ENCODE measurements at regions not wholly inside any gene's neighbourhood (a gene's known extent, or its start where the extent isn't known, plus 50 kb on each side); places are given as distances from the start of the nearest gene placed in this dataset.

GRCh38 chr15:91776104-91776503 lies 77.4 kb upstream of the SLCO3A1 start:
- 66% methylated on average over 4 of the region's 4 CpGs for WGBS
- no peak for TF ChIP-seq CTCF (IDR thresholded peaks at IDR 0.05)
- no peak overlapping the region for H3K4me3 ChIP-seq
- intact Hi-C loops (cut with DNase I) = no loop called here
- no peaks in the 10 kb centered on the region for H3K36me3 ChIP-seq
- H3K9me3 ChIP-seq = no peaks in the 10 kb centered on the region
- H3K27ac ChIP-seq = no peak overlapping the region
- H3K4me1 ChIP-seq (replicated peaks) = no peaks in the 10 kb centered on the region
- H3K27me3 ChIP-seq (replicated peaks; ENCODE audit: insufficient read depth) = no peaks in the 10 kb centered on the region
- no peak for DNase-seq (ENCODE audit: low spot score)

DNA sequence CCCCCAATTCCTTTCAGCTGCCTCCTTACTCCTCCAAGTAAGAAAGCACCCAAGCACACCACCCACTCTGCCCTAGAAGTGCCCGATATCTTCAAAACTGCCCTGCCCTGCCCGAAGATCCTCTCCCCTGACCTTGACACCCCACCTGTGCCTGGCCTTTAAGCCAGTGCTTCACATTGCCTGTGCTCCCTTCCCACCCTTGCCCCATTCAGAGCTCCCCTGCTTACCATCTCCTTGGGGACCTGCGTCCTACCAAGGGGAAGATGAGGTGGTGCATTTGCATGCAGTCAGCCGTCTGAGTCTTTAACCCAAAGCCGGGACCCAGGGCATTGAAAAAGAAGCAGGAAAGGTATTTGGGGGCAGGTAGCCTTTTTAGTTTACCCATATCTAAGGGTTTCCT lies 73.5 kb upstream of the SLCO3A1 start:
- Histone ChIP-seq H3K27me3 (replicated peaks; ENCODE audit: insufficient read depth) (no peaks in the 10 kb centered on the region), H3K4me1 (replicated peaks) (no peaks in the 10 kb centered on the region), H3K4me3 (no peak overlapping the region), H3K27ac (no peak overlapping the region), H3K9me3 (no peaks in the 10 kb centered on the region), H3K36me3 (no peaks in the 10 kb centered on the region)
- TF ChIP-seq POLR2A (IDR thresholded peaks at IDR 0.05) = no peak
- no peak for TF ChIP-seq CTCF (IDR thresholded peaks at IDR 0.05)
- TF ChIP-seq POLR2AphosphoS5 (IDR thresholded peaks at IDR 0.05) = no peak
- WGBS = 79% methylated on average over 5 of the region's 5 CpGs
- no peak for DNase-seq (ENCODE audit: low spot score)
- intact Hi-C loops (cut with DNase I) = no loop called here

DNA sequence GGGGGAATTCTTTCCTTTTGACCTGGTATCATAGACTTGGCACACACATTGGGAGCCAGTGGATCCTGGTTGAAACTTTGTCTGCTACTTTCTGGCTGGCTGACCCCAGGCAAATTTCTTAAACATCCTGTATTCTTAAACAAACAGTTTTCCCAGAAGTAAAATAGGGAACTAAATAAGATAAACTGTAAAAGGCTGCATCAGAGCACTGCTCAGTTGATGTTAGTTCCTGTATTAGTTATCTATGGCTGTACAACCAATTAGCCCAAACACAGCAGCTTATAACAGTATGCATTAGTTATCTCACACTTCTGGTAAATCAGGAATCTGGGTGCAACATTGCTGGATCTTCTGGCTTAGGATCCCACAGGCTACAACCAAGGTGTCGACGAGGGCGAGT lies 73.1 kb upstream of the SLCO3A1 start:
- DNase-seq (ENCODE audit: low spot score) = no peak
- 86% methylated on average over 3 of the region's 3 CpGs for WGBS
- H3K9me3 ChIP-seq = no peaks in the 10 kb centered on the region
- H3K27ac ChIP-seq = no peak overlapping the region
- H3K4me3 ChIP-seq = no peak overlapping the region
- TF ChIP-seq CTCF (IDR thresholded peaks at IDR 0.05) (no peak), POLR2A (IDR thresholded peaks at IDR 0.05) (no peak), POLR2AphosphoS5 (IDR thresholded peaks at IDR 0.05) (no peak)
- H3K4me1 ChIP-seq (replicated peaks) = no peaks in the 10 kb centered on the region
- no peaks in the 10 kb centered on the region for H3K36me3 ChIP-seq
- H3K27me3 ChIP-seq (replicated peaks; ENCODE audit: insufficient read depth) = no peaks in the 10 kb centered on the region
- intact Hi-C loops (cut with DNase I) = no loop called here

DNA sequence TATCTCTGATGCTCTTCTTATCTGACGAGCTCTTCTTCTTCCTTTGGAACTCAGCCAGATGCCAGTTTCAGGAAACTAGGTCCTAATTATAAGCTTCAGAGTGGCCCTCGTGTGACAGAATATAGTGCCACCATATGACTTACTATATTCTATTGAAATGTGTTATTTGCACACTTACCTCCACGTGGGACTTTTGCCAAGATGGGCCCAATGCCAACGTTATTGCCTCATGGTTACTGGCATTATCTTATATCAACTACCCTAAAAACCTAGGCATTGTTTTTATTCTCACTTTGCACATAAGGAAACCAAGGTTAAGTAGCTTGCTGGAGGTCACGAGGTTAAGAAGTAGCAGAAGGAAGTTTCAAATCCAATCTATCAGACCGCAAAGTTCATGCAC lies 71.3 kb upstream of the SLCO3A1 start:
- Histone ChIP-seq H3K4me1 (replicated peaks) (no peaks in the 10 kb centered on the region), H3K27me3 (replicated peaks; ENCODE audit: insufficient read depth) (no peaks in the 10 kb centered on the region), H3K9me3 (no peaks in the 10 kb centered on the region), H3K4me3 (no peak overlapping the region), H3K27ac (no peak overlapping the region), H3K36me3 (no peaks in the 10 kb centered on the region)
- DNase-seq (ENCODE audit: low spot score) = no peak
- intact Hi-C loops (cut with DNase I) = no loop called here
- no peak for TF ChIP-seq POLR2A (IDR thresholded peaks at IDR 0.05)
- TF ChIP-seq CTCF (IDR thresholded peaks at IDR 0.05) = no peak
- TF ChIP-seq POLR2AphosphoS5 (IDR thresholded peaks at IDR 0.05) = no peak
- 48% methylated on average over 6 of the region's 6 CpGs for WGBS

DNA sequence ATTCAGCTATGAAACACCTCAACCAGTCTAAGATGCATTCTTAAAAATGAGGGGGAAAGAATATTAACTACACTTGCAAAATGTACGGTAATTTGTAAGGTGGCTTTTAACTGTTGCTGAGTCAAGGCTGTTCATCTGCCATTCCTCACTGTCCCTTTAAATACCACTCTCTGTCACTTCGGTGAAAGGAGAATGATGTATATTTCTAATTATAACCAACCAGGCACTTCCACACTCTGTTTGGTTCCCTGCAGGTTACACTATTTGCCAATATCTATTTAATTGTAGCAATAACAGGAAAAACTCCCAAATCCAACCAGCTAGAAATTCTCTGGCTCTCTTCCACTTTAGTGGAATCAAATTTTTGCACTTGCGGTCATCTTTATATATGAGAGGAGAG lies 70.5 kb upstream of the SLCO3A1 start:
- 46% methylated on average over 3 of the region's 3 CpGs for WGBS
- Histone ChIP-seq H3K27me3 (replicated peaks; ENCODE audit: insufficient read depth) (no peaks in the 10 kb centered on the region), H3K9me3 (no peaks in the 10 kb centered on the region), H3K4me1 (replicated peaks) (no peaks in the 10 kb centered on the region), H3K36me3 (no peaks in the 10 kb centered on the region), H3K27ac (no peak overlapping the region), H3K4me3 (no peak overlapping the region)
- no peak for TF ChIP-seq CTCF (IDR thresholded peaks at IDR 0.05)
- no peak for TF ChIP-seq POLR2A (IDR thresholded peaks at IDR 0.05)
- intact Hi-C loops (cut with DNase I) = no loop called here
- DNase-seq (ENCODE audit: low spot score) = no peak
